MM.1S (cell line): ENCODE measurements at regions not wholly inside any gene's neighbourhood (a gene's known extent, or its start where the extent isn't known, plus 50 kb on each side); places are given as distances from the start of the nearest gene placed in this dataset.

ENCODE experiments used
- CTCF ChIP-seq: fragments of 300-600 bp; sonication (generic); IDR thresholded peaks from 2 replicates; pipeline ENCODE4 v1.5.1; 2016; ENCODE audit warnings: antibody characterized with exemption, low read length, mixed read lengths
- EZH2 ChIP-seq: fragments of 300-600 bp; sonication (generic); optimal IDR thresholded peaks from 2 replicates; pipeline ENCODE3; 2017; ENCODE audit warnings: low read depth, mild to moderate bottlenecking, antibody characterized with exemption, low read length, mixed read lengths
- EZH2phosphoT487 ChIP-seq: fragments of 300-600 bp; sonication (generic); IDR thresholded peaks from 2 replicates; pipeline ENCODE4 v1.6.1; 2018; ENCODE audit warnings: antibody characterized with exemption, low read length

- no peak for TF ChIP-seq CTCF
- no peak for TF ChIP-seq EZH2
- TF ChIP-seq EZH2phosphoT487, result no peak
These were observed 81.5 kb upstream of the CLDN5 start for GRCh38 chr22:19605508-19606331.
